HEK293 (cell line): ENCODE measurements at regions not wholly inside any gene's neighbourhood (a gene's known extent, or its start where the extent isn't known, plus 50 kb on each side); places are given as distances from the start of the nearest gene placed in this dataset.
A peak's percentile ranks its signal among the peaks of the same experiment; 100 is the strongest.

Source experiments
- CTCF ChIA-PET: fragments of 350-600 bp; formaldehyde crosslinking; extraction: SDS; loops from one replicate; lab custom pipeline; 2021; ENCODE audit warnings: antibody characterized with exemption; lab: Yijun Ruan, JAX
- POLR2A ChIA-PET: fragments of 300-600 bp; formaldehyde crosslinking; extraction: SDS; loops from one replicate; lab custom pipeline; 2020; ENCODE audit warnings: antibody characterized with exemption, inconsistent platforms; lab: Yijun Ruan, JAX
- H3K27ac ChIP-seq: fragments of 200-500 bp; sonication (Bioruptor generic); 2 replicates; pipeline ENCODE4 v1.5.1; 2014; ENCODE audit warnings: low read depth, low read length, control low read depth, inconsistent platforms; ENCODE audit errors: extremely low read depth
- H3K36me3 ChIP-seq, 2 experiments: fragments of 200-500 bp in 1 of 2; sonication (Bioruptor generic) in 1 of 2; 1 replicate in 1 of 2; 2 replicates in 1 of 2; pipeline ENCODE4 v1.5.1; 2014 to 2017; ENCODE audit warnings: inconsistent platforms in 2 of 2, low read length in 2 of 2; ENCODE audit not compliant: control insufficient read depth in 2 of 2, insufficient read depth in 1 of 2
- H3K4me1 ChIP-seq: fragments of 200-500 bp; sonication (Bioruptor generic); 2 replicates; pipeline ENCODE4 v1.5.1; 2014; ENCODE audit warnings: mild to moderate bottlenecking, low read length, inconsistent platforms; ENCODE audit not compliant: control insufficient read depth, insufficient read depth
- H3K4me3 ChIP-seq: 2 replicates; pipeline ENCODE4 v1.5.1; 2011; ENCODE audit warnings: low read depth, mild to moderate bottlenecking, control low read depth, low read length, moderate library complexity
- H3K9me3 ChIP-seq: fragments of 200-500 bp; sonication (Bioruptor generic); 2 replicates; pipeline ENCODE4 v1.5.1; 2014; ENCODE audit warnings: low read depth, low read length, inconsistent platforms; ENCODE audit not compliant: control insufficient read depth, insufficient read depth
- BCL11A ChIP-seq: fragments of 450-650 bp; formaldehyde crosslinking; IDR thresholded peaks from 2 replicates; pipeline ENCODE4 v1.5.1; 2016; ENCODE audit warnings: low read depth, missing biosample characterization, missing genetic modification characterization
- GLI2 ChIP-seq: fragments of 450-650 bp; formaldehyde crosslinking; IDR thresholded peaks from 2 replicates; pipeline ENCODE4; 2017; ENCODE audit warnings: missing biosample characterization, missing genetic modification characterization, low read depth, borderline replicate concordance
- HOXC10 ChIP-seq: sonication (generic); formaldehyde crosslinking; IDR thresholded peaks from 2 replicates; pipeline ENCODE4 v1.8.1; 2023; ENCODE audit warnings: mild to moderate bottlenecking, missing genetic modification reagents
- ZBTB48 ChIP-seq: fragments of 450-650 bp; formaldehyde crosslinking; IDR thresholded peaks from 2 replicates; pipeline ENCODE4 v1.5.1; 2016; ENCODE audit warnings: missing biosample characterization, missing genetic modification characterization
- ZNF121 ChIP-seq: fragments of 450-650 bp; formaldehyde crosslinking; IDR thresholded peaks from 2 replicates; pipeline ENCODE4 v1.5.1; 2016; ENCODE audit warnings: missing biosample characterization, missing genetic modification characterization
- ZNF214 ChIP-seq: fragments of 450-650 bp; formaldehyde crosslinking; IDR thresholded peaks from 2 replicates; pipeline ENCODE4 v1.5.1; 2017; ENCODE audit warnings: missing biosample characterization, mild to moderate bottlenecking, missing genetic modification characterization, borderline replicate concordance
- ZNF433 ChIP-seq: fragments of 450-650 bp; formaldehyde crosslinking; IDR thresholded peaks from 2 replicates; pipeline ENCODE4 v1.5.1; 2016; ENCODE audit warnings: missing biosample characterization, missing genetic modification characterization, low read depth
- ZNF521 ChIP-seq: fragments of 450-650 bp; formaldehyde crosslinking; IDR thresholded peaks from 2 replicates; pipeline ENCODE4 v1.5.1; 2017; ENCODE audit warnings: missing biosample characterization, mild to moderate bottlenecking, missing genetic modification characterization
- ZNF544 ChIP-seq: fragments of 450-650 bp; formaldehyde crosslinking; IDR thresholded peaks from 2 replicates; pipeline ENCODE4 v1.5.0; 2017; ENCODE audit warnings: missing biosample characterization, missing genetic modification characterization
- ZNF549 ChIP-seq: fragments of 450-650 bp; IDR thresholded peaks from 2 replicates; pipeline ENCODE4 v1.5.1; 2018; ENCODE audit warnings: missing biosample characterization, missing genetic modification characterization, mild to moderate bottlenecking, inconsistent platforms, moderate library complexity
- ZNF561 ChIP-seq: fragments of 450-650 bp; IDR thresholded peaks from 2 replicates; pipeline ENCODE4 v1.5.1; 2018; ENCODE audit warnings: missing biosample characterization, missing genetic modification characterization, borderline replicate concordance
- ZNF624 ChIP-seq: fragments of 450-650 bp; formaldehyde crosslinking; IDR thresholded peaks from 2 replicates; pipeline ENCODE4 v1.5.1; 2017; ENCODE audit warnings: missing biosample characterization, missing genetic modification characterization
- ZNF626 ChIP-seq: fragments of 450-650 bp; sonication (Bioruptor Pico); formaldehyde crosslinking; IDR thresholded peaks from 2 replicates; pipeline ENCODE4 v1.5.1; 2018; ENCODE audit warnings: missing biosample characterization, missing genetic modification characterization, inconsistent platforms
- TF ChIP-seq, protein P1 (sequence below): fragments of 450-650 bp; formaldehyde crosslinking; IDR thresholded peaks from 2 replicates; pipeline ENCODE4 v1.5.1; 2017; ENCODE audit warnings: missing biosample characterization, missing genetic modification characterization
- TF ChIP-seq, protein P2 (sequence below): fragments of 450-650 bp; formaldehyde crosslinking; IDR thresholded peaks from 2 replicates; pipeline ENCODE4 v1.5.1; 2017; ENCODE audit warnings: missing biosample characterization, missing genetic modification characterization

DNA sequence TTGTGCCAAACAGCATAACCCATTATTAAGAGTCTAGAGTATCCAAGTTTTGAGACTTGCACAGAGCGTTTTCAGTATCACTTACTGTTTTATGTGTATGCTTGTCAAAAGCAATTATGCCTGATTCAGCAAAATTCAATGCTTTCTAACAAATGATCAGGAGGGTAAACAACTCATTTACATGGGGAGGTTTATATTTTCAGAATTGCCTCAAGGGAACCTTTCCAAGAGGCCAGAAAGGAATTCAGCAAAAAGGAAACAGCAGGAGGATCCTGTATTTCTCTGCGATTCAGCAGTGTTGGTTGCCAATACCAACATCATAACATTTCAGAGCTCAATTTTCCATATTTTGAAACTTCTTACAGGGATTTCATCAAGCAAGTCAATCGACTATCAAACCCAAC is 69.3 kb upstream of the DAB2 start:
- H3K36me3 ChIP-seq = no peaks in the 10 kb centered on the region
- H3K4me1 ChIP-seq = 0 out of 2 replicates have a peak, but pooled peaks cover 2% of the 10 kb centered on the region
- H3K27ac ChIP-seq = no peak overlapping the region
- ChIA-PET POLR2A (interaction anchor here (1.0 kb wide), 1 partner anchor 69 kb away, joined by 3 read pairs; the partner anchor contains the start of gene DAB2), CTCF (interaction anchor here (1.5 kb wide), 1 partner anchor 118 kb away, joined by 5 read pairs; no protein-coding TSS in a partner anchor)
- no peaks in the 10 kb centered on the region for H3K9me3 ChIP-seq
- TF ChIP-seq, protein P1, sequence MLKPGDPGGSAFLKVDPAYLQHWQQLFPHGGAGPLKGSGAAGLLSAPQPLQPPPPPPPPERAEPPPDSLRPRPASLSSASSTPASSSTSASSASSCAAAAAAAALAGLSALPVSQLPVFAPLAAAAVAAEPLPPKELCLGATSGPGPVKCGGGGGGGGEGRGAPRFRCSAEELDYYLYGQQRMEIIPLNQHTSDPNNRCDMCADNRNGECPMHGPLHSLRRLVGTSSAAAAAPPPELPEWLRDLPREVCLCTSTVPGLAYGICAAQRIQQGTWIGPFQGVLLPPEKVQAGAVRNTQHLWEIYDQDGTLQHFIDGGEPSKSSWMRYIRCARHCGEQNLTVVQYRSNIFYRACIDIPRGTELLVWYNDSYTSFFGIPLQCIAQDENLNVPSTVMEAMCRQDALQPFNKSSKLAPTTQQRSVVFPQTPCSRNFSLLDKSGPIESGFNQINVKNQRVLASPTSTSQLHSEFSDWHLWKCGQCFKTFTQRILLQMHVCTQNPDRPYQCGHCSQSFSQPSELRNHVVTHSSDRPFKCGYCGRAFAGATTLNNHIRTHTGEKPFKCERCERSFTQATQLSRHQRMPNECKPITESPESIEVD (tag by site-specific recombination) = 0 out of 2 replicates have a peak, but pooled peaks have one; percentile 19
- no peak for TF ChIP-seq GLI2 (tag by site-specific recombination)
- H3K4me3 ChIP-seq = no peak overlapping the region

DNA sequence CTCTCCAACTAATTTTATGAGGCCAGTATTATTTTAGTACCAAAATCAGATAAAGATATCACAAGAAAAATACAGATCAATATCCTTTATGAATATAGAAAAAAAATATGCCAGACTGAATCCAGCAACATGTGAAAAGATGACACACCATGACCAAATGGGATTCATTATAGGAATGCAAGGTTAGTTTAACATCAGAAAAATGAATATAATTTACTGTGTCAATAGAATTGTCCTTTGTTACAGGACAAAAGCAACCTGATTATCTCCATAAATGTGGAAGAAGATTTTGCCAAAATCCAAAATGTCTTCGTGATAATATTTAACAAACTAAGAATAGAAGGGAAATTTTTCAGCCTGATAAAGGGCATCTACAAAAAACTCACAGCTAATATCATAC is 66.4 kb upstream of the DAB2 start:
- H3K4me1 ChIP-seq = no peaks in the 10 kb centered on the region
- CTCF ChIA-PET = interaction anchor here (1.6 kb wide), 1 partner anchor 115 kb away, joined by 3 read pairs; no protein-coding TSS in a partner anchor
- no peak overlapping the region for H3K4me3 ChIP-seq
- no peak overlapping the region for H3K27ac ChIP-seq
- H3K9me3 ChIP-seq = no peaks in the 10 kb centered on the region
- no peaks in the 10 kb centered on the region for H3K36me3 ChIP-seq
- POLR2A ChIA-PET = no interaction called here
- TF ChIP-seq HOXC10 = no peak
- TF ChIP-seq ZNF561 (tag by site-specific recombination) = no peak
- TF ChIP-seq ZNF214 (tag by site-specific recombination) = no peak
- no peak for TF ChIP-seq ZNF624 (tag by site-specific recombination)
- TF ChIP-seq ZNF549 = no peak
- TF ChIP-seq, protein P2, sequence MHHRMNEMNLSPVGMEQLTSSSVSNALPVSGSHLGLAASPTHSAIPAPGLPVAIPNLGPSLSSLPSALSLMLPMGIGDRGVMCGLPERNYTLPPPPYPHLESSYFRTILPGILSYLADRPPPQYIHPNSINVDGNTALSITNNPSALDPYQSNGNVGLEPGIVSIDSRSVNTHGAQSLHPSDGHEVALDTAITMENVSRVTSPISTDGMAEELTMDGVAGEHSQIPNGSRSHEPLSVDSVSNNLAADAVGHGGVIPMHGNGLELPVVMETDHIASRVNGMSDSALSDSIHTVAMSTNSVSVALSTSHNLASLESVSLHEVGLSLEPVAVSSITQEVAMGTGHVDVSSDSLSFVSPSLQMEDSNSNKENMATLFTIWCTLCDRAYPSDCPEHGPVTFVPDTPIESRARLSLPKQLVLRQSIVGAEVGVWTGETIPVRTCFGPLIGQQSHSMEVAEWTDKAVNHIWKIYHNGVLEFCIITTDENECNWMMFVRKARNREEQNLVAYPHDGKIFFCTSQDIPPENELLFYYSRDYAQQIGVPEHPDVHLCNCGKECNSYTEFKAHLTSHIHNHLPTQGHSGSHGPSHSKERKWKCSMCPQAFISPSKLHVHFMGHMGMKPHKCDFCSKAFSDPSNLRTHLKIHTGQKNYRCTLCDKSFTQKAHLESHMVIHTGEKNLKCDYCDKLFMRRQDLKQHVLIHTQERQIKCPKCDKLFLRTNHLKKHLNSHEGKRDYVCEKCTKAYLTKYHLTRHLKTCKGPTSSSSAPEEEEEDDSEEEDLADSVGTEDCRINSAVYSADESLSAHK (tag by site-specific recombination) = no peak
- TF ChIP-seq ZNF521 = no peak
- no peak for TF ChIP-seq ZNF626 (tag by site-specific recombination)

DNA sequence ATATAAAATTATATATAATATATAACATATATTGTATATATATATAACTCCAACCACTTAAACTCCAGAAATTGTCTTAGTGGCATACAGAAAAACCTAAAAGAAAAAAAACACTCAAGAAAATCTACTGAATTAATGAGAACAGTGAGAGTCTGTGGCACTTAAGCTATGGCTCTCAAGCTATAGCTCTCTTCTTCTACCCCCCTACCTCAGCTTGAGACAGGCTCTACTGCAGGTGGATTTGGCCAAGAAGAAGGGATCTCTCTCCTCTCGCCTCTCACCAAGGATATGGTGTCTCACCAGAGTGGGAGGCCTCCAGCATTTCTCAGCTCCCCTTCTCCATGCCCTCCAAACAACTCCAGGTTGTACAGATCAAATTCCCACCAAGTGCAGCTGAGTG is 64.5 kb upstream of the DAB2 start:
- no peak for TF ChIP-seq ZNF121 (tag by site-specific recombination)
- TF ChIP-seq BCL11A (tag by site-specific recombination) = no peak
- TF ChIP-seq ZNF544 (tag by site-specific recombination) = no peak
- TF ChIP-seq ZNF433 (tag by site-specific recombination) = no peak
- TF ChIP-seq ZBTB48 = no peak
- POLR2A ChIA-PET = interaction anchor here (1.0 kb wide), 1 partner anchor 64 kb away, joined by 4 read pairs; the partner anchor contains the start of gene DAB2
- Histone ChIP-seq H3K4me1 (peaks cover 9% of the 10 kb centered on the region), H3K9me3 (no peaks in the 10 kb centered on the region), H3K4me3 (no peak overlapping the region), H3K36me3 (no peaks in the 10 kb centered on the region), H3K27ac (no peak overlapping the region)
- CTCF ChIA-PET = interaction anchor here (1.1 kb wide), 1 partner anchor 116 kb away, joined by 3 read pairs; no protein-coding TSS in a partner anchor
